Retinal pigment epithelial cell (primary cell): ENCODE measurements at regions not wholly inside any gene's neighbourhood (a gene's known extent, or its start where the extent isn't known, plus 50 kb on each side); places are given as distances from the start of the nearest gene placed in this dataset.

Experiments
- DNase-seq: peaks from one replicate; pipeline ENCODE4 v3.0.0-alpha.2; 2010; ENCODE audit warnings: low read depth
- H3K4me3 ChIP-seq: 2 replicates; pipeline ENCODE4 v1.5.1; 2011; ENCODE audit warnings: mild to moderate bottlenecking, low read length, control low read depth, moderate library complexity
- TF ChIP-seq, protein P1 (sequence below): conservative IDR thresholded peaks from 2 replicates; pipeline ENCODE4 v1.5.1; 2011; ENCODE audit warnings: low read depth, low read length, control low read depth, inconsistent platforms

DNA sequence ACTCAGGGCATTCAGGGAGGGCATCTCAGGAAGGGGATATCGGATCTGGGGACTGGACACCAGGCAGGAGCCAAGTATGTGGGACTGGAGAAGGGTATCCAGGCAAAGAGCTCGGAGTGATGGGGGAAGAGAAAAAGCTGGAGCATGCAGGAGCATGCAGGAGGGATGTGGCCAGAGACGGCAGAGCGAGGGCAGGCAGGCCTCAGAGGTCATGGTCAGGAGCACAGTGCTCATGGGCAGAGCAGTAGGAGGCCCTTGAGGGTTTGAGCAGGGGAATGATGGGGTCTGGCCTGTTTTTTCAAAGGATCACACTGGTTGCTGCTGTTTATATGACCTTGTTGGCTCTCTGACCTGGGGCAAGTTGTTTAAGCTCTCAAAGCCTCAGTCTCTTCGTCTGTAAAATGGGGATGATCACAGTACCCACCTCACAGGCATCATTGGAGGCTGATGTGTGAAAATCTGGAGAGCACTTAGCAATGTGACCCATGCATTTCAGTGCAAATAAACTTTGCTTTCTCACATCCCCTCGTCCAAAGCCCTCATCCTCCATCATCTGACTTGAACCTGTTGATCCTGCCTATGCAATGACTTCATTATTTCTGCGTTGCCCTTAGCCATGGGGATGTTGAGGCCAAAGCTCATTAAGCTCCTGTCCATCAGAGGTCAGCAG lies 273.1 kb downstream of the MATN1 start:
- TF ChIP-seq, protein P1, sequence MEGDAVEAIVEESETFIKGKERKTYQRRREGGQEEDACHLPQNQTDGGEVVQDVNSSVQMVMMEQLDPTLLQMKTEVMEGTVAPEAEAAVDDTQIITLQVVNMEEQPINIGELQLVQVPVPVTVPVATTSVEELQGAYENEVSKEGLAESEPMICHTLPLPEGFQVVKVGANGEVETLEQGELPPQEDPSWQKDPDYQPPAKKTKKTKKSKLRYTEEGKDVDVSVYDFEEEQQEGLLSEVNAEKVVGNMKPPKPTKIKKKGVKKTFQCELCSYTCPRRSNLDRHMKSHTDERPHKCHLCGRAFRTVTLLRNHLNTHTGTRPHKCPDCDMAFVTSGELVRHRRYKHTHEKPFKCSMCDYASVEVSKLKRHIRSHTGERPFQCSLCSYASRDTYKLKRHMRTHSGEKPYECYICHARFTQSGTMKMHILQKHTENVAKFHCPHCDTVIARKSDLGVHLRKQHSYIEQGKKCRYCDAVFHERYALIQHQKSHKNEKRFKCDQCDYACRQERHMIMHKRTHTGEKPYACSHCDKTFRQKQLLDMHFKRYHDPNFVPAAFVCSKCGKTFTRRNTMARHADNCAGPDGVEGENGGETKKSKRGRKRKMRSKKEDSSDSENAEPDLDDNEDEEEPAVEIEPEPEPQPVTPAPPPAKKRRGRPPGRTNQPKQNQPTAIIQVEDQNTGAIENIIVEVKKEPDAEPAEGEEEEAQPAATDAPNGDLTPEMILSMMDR, result no peak
- DNase-seq, result no peak
- H3K4me3 ChIP-seq, result no peak overlapping the region

DNA sequence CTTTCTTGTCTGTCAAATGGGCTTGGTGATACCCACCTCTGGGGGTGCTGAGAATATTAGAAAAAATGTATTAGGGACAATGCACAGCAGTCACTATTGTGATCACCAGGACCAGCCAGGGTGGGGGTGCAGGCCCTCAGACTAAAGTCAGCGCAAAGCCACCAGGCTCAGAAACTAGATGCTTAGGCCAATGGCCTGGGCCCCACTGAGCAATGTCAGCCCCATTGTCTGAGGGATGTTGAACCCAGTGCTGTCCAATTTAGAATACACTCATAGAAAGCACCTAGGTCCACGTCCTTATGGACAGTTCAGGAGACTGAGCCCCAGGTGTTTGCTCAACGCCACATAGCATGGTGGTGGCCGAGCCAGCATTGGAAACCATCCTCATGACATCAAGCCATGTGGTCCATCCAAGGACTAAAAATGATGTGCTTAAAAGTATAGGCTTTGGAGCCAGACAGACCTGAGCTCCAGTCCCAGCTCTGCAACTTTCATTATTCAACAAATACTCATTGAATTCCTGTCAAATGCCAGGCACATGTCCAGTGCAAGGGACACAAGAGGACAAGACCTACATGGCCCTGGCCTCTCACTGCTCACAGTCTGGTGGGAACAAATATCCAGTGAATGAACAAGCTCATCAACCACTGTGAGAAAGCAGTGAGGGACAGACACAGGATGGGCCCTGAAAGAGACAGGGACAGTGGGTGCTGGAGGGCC lies 273.8 kb downstream of the MATN1 start:
- TF ChIP-seq, protein P1, result no peak
- no peak for DNase-seq
- H3K4me3 ChIP-seq, result no peak overlapping the region

DNA sequence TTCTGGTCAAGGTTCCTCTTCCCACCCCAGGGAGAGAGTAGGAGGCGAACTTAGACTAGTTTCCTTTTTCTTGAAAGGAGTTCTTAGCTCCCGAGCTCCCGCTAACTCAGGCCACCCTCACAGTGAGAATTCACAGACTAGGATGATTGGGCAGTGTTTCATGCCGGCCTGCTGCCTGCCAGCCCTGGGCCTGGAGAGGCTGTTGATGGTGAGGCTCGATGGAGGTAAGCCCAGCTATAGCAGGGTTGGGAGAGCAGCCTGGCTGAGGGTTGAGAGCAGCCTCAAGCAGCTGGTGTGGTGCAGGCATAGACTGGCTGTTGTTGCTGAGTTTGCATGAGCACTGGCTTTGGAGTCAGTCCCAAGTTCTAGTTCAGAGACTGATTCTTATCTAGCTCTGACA lies 274.4 kb downstream of the MATN1 start:
- DNase-seq, result no peak
- TF ChIP-seq, protein P1, result no peak
- no peak overlapping the region for H3K4me3 ChIP-seq

DNA sequence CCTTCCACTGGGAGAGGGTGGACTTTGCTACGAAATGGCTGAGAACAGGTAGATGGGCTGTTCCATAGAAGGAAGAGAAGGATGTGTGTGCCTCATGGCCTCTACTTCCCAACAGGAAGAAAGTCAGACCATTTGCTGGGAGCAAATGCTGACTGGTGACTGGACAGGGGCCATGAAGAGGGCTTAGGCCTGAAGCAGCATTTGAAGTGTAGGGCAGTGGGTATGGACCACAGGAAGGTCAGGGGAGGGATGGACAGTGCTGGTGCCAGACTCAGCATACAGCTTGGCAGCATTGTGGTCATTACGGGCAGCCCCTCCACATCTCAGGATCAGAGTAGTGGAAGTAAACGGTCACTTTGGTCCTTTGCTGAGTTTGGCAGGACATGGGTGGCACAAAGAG lies 275.7 kb downstream of the MATN1 start:
- DNase-seq, result no peak
- no peak overlapping the region for H3K4me3 ChIP-seq
- TF ChIP-seq, protein P1, result no peak

DNA sequence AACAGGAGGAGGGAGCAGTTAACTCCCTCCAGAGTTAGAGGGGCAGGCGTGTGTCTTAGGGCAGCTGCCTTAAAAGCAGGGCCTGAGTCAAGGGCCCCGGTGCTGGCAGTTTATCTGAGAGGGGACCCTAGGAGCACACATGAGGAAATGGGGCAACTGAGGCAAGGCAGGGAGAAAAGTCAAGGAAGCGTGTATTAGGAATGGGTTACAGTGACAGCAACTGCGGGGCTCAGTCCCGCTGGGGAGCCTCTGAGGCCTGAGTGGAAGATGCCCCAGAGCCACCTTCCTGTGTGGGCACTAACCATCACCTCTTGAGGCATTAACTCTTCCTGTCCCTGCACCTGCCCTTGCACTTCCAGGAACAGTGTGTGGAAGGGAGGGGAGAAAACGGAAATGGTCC lies 276.3 kb downstream of the MATN1 start:
- no peak for DNase-seq
- TF ChIP-seq, protein P1, result no peak
- no peak overlapping the region for H3K4me3 ChIP-seq

DNA sequence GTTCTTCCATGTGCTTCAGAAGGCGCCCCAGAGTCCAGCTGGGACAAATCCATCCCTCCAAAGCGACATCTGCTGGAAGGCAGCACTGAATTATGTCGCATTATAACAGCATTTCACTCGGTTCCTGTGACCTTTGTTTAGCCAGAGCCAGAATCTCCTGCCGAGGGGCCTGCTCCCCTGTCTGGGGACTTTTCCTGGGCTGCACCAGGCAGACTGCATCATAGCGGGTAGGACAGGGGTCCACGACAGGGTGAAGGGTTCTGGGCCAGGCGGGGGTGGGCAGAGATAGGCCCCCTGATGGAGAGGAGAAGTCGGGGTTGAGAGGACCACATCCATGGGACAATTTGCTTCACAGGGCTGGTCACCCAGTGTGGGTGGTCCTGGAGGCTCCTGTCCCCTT lies 276.9 kb downstream of the MATN1 start:
- H3K4me3 ChIP-seq, result no peak overlapping the region
- DNase-seq, result no peak
- TF ChIP-seq, protein P1, result no peak

DNA sequence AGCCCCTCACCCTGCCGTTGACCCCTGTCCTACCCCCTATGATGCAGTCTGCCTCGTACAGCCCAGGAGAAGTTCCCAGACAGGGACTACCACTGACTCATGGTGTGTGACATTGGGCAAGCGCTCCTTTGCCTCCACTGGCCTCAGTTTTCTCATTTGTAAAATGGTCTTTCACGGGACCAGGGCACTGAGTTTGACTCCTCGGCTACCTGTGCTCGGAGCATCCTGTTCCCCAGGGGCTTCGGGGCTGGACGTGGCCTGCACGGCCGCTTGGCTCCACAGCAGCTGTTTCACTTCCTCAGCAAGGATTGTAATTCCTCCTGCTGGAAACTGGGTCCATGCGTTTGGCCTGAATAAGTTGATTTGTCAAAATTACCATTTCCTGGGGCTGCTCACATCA lies 277.3 kb downstream of the MATN1 start:
- H3K4me3 ChIP-seq, result no peak overlapping the region
- DNase-seq, result no peak
- TF ChIP-seq, protein P1, result no peak
